Esophagus squamous epithelium (tissue), 5 donors: ENCODE measurements at regions not wholly inside any gene's neighbourhood (a gene's known extent, or its start where the extent isn't known, plus 50 kb on each side); places are given as distances from the start of the nearest gene placed in this dataset.

ENCODE experiments used
- DNase-seq: peaks from one replicate; lab custom pipeline; 2025; lab: John Stamatoyannopoulos, UW
- H3K27ac ChIP-seq, 4 donors: fragments of 200-600 bp; sonication (generic); one replicate each; pipeline ENCODE4 v1.5.1; 2016 to 2019; ENCODE audit warnings: mild to moderate bottlenecking in 1 of 4
- H3K27me3 ChIP-seq, 4 donors: fragments of 200-600 bp; sonication (generic); 1 replicate in 3 of 4; 2 replicates in 1 of 4; pipeline versions ENCODE4 v1.5.1 to v1.6.0; 2017 to 2021; ENCODE audit warnings: antibody characterized with exemption in 1 of 4
- H3K36me3 ChIP-seq, 3 donors: fragments of 200-600 bp; sonication (generic); one replicate each; pipeline ENCODE4 v1.5.1; 2016 to 2019
- H3K4me1 ChIP-seq, 3 donors: fragments of 200-600 bp; sonication (generic); one replicate each; pipeline ENCODE4 v1.5.1; 2017 to 2019
- H3K4me3 ChIP-seq, 4 donors: fragments of 200-600 bp; sonication (generic); 1 replicate in 3 of 4; 2 replicates in 1 of 4; pipeline ENCODE4 v1.5.1; 2016 to 2019; ENCODE audit warnings: mild to moderate bottlenecking in 2 of 4, moderate library complexity in 1 of 4
- H3K9me3 ChIP-seq, 3 donors: fragments of 200-600 bp; sonication (generic); one replicate each; pipeline ENCODE4 v1.5.1; 2016 to 2019
- POLR2A ChIP-seq, 4 donors: fragments of 450-650 bp; IDR thresholded peaks; one replicate each; pipeline ENCODE4 v1.6.1; 2017; ENCODE audit warnings: antibody characterized with exemption in 4 of 4, mild to moderate bottlenecking in 4 of 4, moderate library complexity in 3 of 4
- WGBS, 2 donors: methylation state at CpG; one replicate each; pipeline ENCODE4 v1.1.5; 2018; 5-methylcytosine and 5-hydroxymethylcytosine counted together
- intact Hi-C: fragments of 100-400 bp; cut with DNase I; formaldehyde crosslinking; loops from one replicate; pipeline ENCODE4 v1.15.0; 2022
- TF ChIP-seq, protein P1 (sequence below), 6 experiments: fragments of 450-650 bp in 4 of 6; fragments of 200-600 bp in 2 of 6; sonication (generic) in 2 of 6; IDR thresholded peaks; one replicate each; pipeline ENCODE4 v1.5.1; 2016 to 2019; ENCODE audit warnings: antibody characterized with exemption in 6 of 6, mild to moderate bottlenecking in 4 of 6, moderate library complexity in 4 of 6
- donor health status: DM: yes; HTN: yes; CAD: no.

DNA sequence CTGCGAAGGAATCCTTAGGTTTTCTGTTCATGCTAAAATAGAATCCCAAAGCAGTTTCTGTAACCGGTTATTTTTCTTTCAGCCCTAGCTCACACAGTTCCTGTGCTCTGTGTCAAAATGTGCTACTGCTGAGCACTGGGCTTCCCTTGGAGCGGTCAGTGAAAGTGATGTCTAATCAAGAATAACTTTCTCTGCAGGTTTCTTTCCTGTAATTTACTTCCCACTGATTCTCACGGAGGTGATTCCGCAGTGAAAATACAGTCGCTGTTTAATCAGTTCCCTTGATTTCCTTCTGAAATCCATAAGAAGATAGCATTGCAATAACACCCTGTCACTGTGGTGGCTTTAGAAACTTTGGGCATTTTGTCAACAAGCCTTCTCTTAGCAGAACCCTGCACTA is 112.0 kb upstream of the ISL1 start:
- TF ChIP-seq, protein P1, sequence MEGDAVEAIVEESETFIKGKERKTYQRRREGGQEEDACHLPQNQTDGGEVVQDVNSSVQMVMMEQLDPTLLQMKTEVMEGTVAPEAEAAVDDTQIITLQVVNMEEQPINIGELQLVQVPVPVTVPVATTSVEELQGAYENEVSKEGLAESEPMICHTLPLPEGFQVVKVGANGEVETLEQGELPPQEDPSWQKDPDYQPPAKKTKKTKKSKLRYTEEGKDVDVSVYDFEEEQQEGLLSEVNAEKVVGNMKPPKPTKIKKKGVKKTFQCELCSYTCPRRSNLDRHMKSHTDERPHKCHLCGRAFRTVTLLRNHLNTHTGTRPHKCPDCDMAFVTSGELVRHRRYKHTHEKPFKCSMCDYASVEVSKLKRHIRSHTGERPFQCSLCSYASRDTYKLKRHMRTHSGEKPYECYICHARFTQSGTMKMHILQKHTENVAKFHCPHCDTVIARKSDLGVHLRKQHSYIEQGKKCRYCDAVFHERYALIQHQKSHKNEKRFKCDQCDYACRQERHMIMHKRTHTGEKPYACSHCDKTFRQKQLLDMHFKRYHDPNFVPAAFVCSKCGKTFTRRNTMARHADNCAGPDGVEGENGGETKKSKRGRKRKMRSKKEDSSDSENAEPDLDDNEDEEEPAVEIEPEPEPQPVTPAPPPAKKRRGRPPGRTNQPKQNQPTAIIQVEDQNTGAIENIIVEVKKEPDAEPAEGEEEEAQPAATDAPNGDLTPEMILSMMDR (IDR thresholded peaks at IDR 0.05) = no peak
- TF ChIP-seq POLR2A (IDR thresholded peaks at IDR 0.05) = no peak
- H3K36me3 ChIP-seq = no peaks in the 10 kb centered on the region
- no peak overlapping the region for H3K27ac ChIP-seq
- no peak for DNase-seq
- no peaks in the 10 kb centered on the region for H3K27me3 ChIP-seq
- WGBS, 2 donors = 75 to 82% methylated on average over 6 of the region's 6 CpGs
- no peaks in the 10 kb centered on the region for H3K4me1 ChIP-seq
- no peak overlapping the region for H3K4me3 ChIP-seq
- H3K9me3 ChIP-seq = no peaks in the 10 kb centered on the region
- intact Hi-C loops = no loop called here

GRCh38 chr5:51273021-51273420 is 110.2 kb upstream of the ISL1 start:
- no peak for DNase-seq
- no peaks in the 10 kb centered on the region for H3K27me3 ChIP-seq
- intact Hi-C loops = no loop called here
- WGBS, 2 donors = 41 to 57% methylated on average over 3 of the region's 3 CpGs
- no peak overlapping the region for H3K27ac ChIP-seq
- TF ChIP-seq POLR2A (IDR thresholded peaks at IDR 0.05) = no peak
- TF ChIP-seq, protein P1 (IDR thresholded peaks at IDR 0.05) = no peak
- H3K36me3 ChIP-seq = no peaks in the 10 kb centered on the region
- no peak overlapping the region for H3K4me3 ChIP-seq
- H3K9me3 ChIP-seq = no peaks in the 10 kb centered on the region
- no peaks in the 10 kb centered on the region for H3K4me1 ChIP-seq

DNA sequence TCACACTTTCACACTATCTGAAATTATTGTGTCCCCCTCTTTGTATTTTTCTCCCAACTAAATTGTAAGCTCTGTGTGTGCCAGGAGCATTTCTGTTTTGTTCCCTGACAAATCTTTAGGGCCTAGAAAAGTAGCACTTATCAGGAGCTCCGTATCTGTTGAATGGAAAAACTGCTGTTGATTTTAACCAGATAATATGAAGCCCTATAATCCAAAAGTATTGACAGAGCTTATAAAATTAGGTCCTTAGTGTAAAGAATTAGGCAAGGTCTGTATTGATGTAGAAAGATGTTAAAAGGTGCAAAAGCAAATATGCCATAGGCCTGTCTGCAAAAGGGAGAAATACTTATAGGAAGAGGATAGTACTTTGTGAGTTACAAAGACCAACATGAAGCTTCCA is 109.4 kb upstream of the ISL1 start:
- intact Hi-C loops = no loop called here
- H3K27ac ChIP-seq = no peak overlapping the region
- H3K4me3 ChIP-seq = no peak overlapping the region
- H3K36me3 ChIP-seq = no peaks in the 10 kb centered on the region
- TF ChIP-seq, protein P1 (IDR thresholded peaks at IDR 0.05) = no peak
- TF ChIP-seq POLR2A (IDR thresholded peaks at IDR 0.05) = no peak
- H3K4me1 ChIP-seq = no peaks in the 10 kb centered on the region
- no peaks in the 10 kb centered on the region for H3K27me3 ChIP-seq
- no peak for DNase-seq
- H3K9me3 ChIP-seq = no peaks in the 10 kb centered on the region
- WGBS, 2 donors = 50 to 61% methylated on average over 1 of the region's 1 CpG

- intact Hi-C loops = no loop called here
- H3K4me3 ChIP-seq = no peak overlapping the region
- TF ChIP-seq, protein P1 (IDR thresholded peaks at IDR 0.05) = no peak
- no peak for TF ChIP-seq POLR2A (IDR thresholded peaks at IDR 0.05)
- H3K36me3 ChIP-seq = no peaks in the 10 kb centered on the region
- H3K4me1 ChIP-seq = no peaks in the 10 kb centered on the region
- no peak overlapping the region for H3K27ac ChIP-seq
- H3K9me3 ChIP-seq = no peaks in the 10 kb centered on the region
- no peak for DNase-seq
- WGBS, 2 donors = 84 to 85% methylated on average over 6 to 7 of the region's 9 CpGs
- no peaks in the 10 kb centered on the region for H3K27me3 ChIP-seq
These were observed 107.8 kb upstream of the ISL1 start for GRCh38 chr5:51275428-51275827.

GRCh38 chr5:51276250-51276649 is 107.0 kb upstream of the ISL1 start:
- Histone ChIP-seq H3K9me3 (no peaks in the 10 kb centered on the region), H3K4me3 (no peak overlapping the region), H3K36me3 (no peaks in the 10 kb centered on the region), H3K27ac (no peak overlapping the region), H3K4me1 (no peaks in the 10 kb centered on the region), H3K27me3 (no peaks in the 10 kb centered on the region)
- 73 to 92% methylated on average over 2 of the region's 2 CpGs for WGBS, 2 donors
- DNase-seq = no peak
- TF ChIP-seq, protein P1 (IDR thresholded peaks at IDR 0.05) = no peak
- no peak for TF ChIP-seq POLR2A (IDR thresholded peaks at IDR 0.05)
- intact Hi-C loops = no loop called here
